Esophagus squamous epithelium (tissue), 5 donors: ENCODE measurements at regions not wholly inside any gene's neighbourhood (a gene's known extent, or its start where the extent isn't known, plus 50 kb on each side); places are given as distances from the start of the nearest gene placed in this dataset.

ENCODE experiments used
- DNase-seq: peaks from one replicate; lab custom pipeline; 2025; lab: John Stamatoyannopoulos, UW
- H3K27ac ChIP-seq, 4 donors: fragments of 200-600 bp; sonication (generic); one replicate each; pipeline ENCODE4 v1.5.1; 2016 to 2019; ENCODE audit warnings: mild to moderate bottlenecking in 1 of 4
- H3K27me3 ChIP-seq, 4 donors: fragments of 200-600 bp; sonication (generic); 1 replicate in 3 of 4; 2 replicates in 1 of 4; pipeline versions ENCODE4 v1.5.1 to v1.6.0; 2017 to 2021; ENCODE audit warnings: antibody characterized with exemption in 1 of 4
- H3K36me3 ChIP-seq, 3 donors: fragments of 200-600 bp; sonication (generic); one replicate each; pipeline ENCODE4 v1.5.1; 2016 to 2019
- H3K4me1 ChIP-seq, 3 donors: fragments of 200-600 bp; sonication (generic); one replicate each; pipeline ENCODE4 v1.5.1; 2017 to 2019
- H3K4me3 ChIP-seq, 4 donors: fragments of 200-600 bp; sonication (generic); 1 replicate in 3 of 4; 2 replicates in 1 of 4; pipeline ENCODE4 v1.5.1; 2016 to 2019; ENCODE audit warnings: mild to moderate bottlenecking in 2 of 4, moderate library complexity in 1 of 4
- H3K9me3 ChIP-seq, 3 donors: fragments of 200-600 bp; sonication (generic); one replicate each; pipeline ENCODE4 v1.5.1; 2016 to 2019
- POLR2A ChIP-seq, 4 donors: fragments of 450-650 bp; IDR thresholded peaks; one replicate each; pipeline ENCODE4 v1.6.1; 2017; ENCODE audit warnings: antibody characterized with exemption in 4 of 4, mild to moderate bottlenecking in 4 of 4, moderate library complexity in 3 of 4
- WGBS, 2 donors: methylation state at CpG; one replicate each; pipeline ENCODE4 v1.1.5; 2018; 5-methylcytosine and 5-hydroxymethylcytosine counted together
- intact Hi-C: fragments of 100-400 bp; cut with DNase I; formaldehyde crosslinking; loops from one replicate; pipeline ENCODE4 v1.15.0; 2022
- TF ChIP-seq, protein P1 (sequence below), 6 experiments: fragments of 450-650 bp in 4 of 6; fragments of 200-600 bp in 2 of 6; sonication (generic) in 2 of 6; IDR thresholded peaks; one replicate each; pipeline ENCODE4 v1.5.1; 2016 to 2019; ENCODE audit warnings: antibody characterized with exemption in 6 of 6, mild to moderate bottlenecking in 4 of 6, moderate library complexity in 4 of 6
- donor health status: DM: yes; HTN: yes; CAD: no.

- 75 to 86% methylated on average over 2 of the region's 4 CpGs for WGBS, 2 donors
- Histone ChIP-seq H3K27me3 (no peaks in the 10 kb centered on the region), H3K9me3 (no peaks in the 10 kb centered on the region), H3K4me1 (no peaks in the 10 kb centered on the region), H3K36me3 (no peaks in the 10 kb centered on the region), H3K27ac (no peak overlapping the region), H3K4me3 (no peak overlapping the region)
- intact Hi-C loops, result no loop called here
- TF ChIP-seq, protein P1, sequence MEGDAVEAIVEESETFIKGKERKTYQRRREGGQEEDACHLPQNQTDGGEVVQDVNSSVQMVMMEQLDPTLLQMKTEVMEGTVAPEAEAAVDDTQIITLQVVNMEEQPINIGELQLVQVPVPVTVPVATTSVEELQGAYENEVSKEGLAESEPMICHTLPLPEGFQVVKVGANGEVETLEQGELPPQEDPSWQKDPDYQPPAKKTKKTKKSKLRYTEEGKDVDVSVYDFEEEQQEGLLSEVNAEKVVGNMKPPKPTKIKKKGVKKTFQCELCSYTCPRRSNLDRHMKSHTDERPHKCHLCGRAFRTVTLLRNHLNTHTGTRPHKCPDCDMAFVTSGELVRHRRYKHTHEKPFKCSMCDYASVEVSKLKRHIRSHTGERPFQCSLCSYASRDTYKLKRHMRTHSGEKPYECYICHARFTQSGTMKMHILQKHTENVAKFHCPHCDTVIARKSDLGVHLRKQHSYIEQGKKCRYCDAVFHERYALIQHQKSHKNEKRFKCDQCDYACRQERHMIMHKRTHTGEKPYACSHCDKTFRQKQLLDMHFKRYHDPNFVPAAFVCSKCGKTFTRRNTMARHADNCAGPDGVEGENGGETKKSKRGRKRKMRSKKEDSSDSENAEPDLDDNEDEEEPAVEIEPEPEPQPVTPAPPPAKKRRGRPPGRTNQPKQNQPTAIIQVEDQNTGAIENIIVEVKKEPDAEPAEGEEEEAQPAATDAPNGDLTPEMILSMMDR (IDR thresholded peaks at IDR 0.05), result no peak
- no peak for TF ChIP-seq POLR2A (IDR thresholded peaks at IDR 0.05)
- DNase-seq, result no peak
These were observed 404.7 kb downstream of the BCL11A start for GRCh38 chr2:60148716-60149115.

DNA sequence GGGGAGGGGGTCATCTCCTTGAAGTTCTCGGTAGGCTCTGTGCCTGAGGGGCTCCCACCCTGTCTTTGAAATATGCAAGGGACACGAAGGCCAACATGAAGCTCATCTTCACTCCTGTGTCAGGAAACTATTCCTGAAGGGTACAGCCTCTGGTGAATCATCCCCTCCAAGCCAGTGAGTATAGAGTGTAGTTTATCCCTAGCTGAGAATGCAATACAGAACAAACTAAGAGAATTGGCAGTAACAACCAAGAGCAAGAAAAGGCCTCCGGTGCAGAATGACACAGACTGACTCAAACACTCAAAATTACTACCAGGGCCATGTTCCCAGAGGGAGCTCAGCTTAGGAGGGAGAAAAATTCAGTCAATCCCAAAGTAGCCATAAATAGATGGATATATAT is 413.3 kb downstream of the BCL11A start:
- Histone ChIP-seq H3K36me3 (no peaks in the 10 kb centered on the region), H3K27me3 (no peaks in the 10 kb centered on the region), H3K9me3 (peaks cover 0 to 12% (median 9%) of the 10 kb centered on the region in 3 donors), H3K27ac (peak overlapping the region in 2 of 4 donors; percentile 30 to 34), H3K4me3 (no peak overlapping the region), H3K4me1 (peaks cover 0 to 13% (median 0%) of the 10 kb centered on the region in 3 donors)
- intact Hi-C loops, result no loop called here
- TF ChIP-seq POLR2A (IDR thresholded peaks at IDR 0.05), result no peak
- TF ChIP-seq, protein P1 (IDR thresholded peaks at IDR 0.05), result no peak
- 25 to 48% methylated on average over 2 to 3 of the region's 3 CpGs for WGBS, 2 donors
- DNase-seq, result no peak

GRCh38 chr2:60136913-60137312 is 416.5 kb downstream of the BCL11A start:
- no peak overlapping the region for H3K27ac ChIP-seq
- peaks cover 0 to 13% (median 0%) of the 10 kb centered on the region in 3 donors for H3K4me1 ChIP-seq
- no peaks in the 10 kb centered on the region for H3K27me3 ChIP-seq
- peaks cover 0 to 19% (median 9%) of the 10 kb centered on the region in 3 donors for H3K9me3 ChIP-seq
- 94 to 95% methylated on average over 2 of the region's 2 CpGs for WGBS, 2 donors
- DNase-seq, result no peak
- intact Hi-C loops, result no loop called here
- no peak for TF ChIP-seq POLR2A (IDR thresholded peaks at IDR 0.05)
- TF ChIP-seq, protein P1 (IDR thresholded peaks at IDR 0.05), result no peak
- H3K36me3 ChIP-seq, result no peaks in the 10 kb centered on the region
- H3K4me3 ChIP-seq, result no peak overlapping the region

- intact Hi-C loops, result no loop called here
- 87 to 95% methylated on average over 2 of the region's 2 CpGs for WGBS, 2 donors
- DNase-seq, result no peak
These were observed 426.3 kb downstream of the BCL11A start for GRCh38 chr2:60127191-60127590.

GRCh38 chr2:60125611-60126426 is 427.6 kb downstream of the BCL11A start:
- WGBS, 2 donors, result 56 to 69% methylated on average over 7 to 8 of the region's 8 CpGs
- no peak for DNase-seq
- peaks cover 0 to 12% (median 0%) of the 10 kb centered on the region in 3 donors for H3K9me3 ChIP-seq
- TF ChIP-seq, protein P1 (IDR thresholded peaks at IDR 0.05), result no peak
- TF ChIP-seq POLR2A (IDR thresholded peaks at IDR 0.05), result no peak
- no peaks in the 10 kb centered on the region for H3K36me3 ChIP-seq
- H3K4me3 ChIP-seq, result no peak overlapping the region
- H3K27ac ChIP-seq, result no peak overlapping the region
- no peaks in the 10 kb centered on the region for H3K4me1 ChIP-seq
- no peaks in the 10 kb centered on the region for H3K27me3 ChIP-seq
- intact Hi-C loops, result no loop called here

More at GRCh38 chr2:60127191-60127590, 426.3 kb downstream of the BCL11A start:
- H3K4me1 ChIP-seq, result no peaks in the 10 kb centered on the region
- H3K36me3 ChIP-seq, result no peaks in the 10 kb centered on the region
- H3K4me3 ChIP-seq, result no peak overlapping the region
- no peaks in the 10 kb centered on the region for H3K27me3 ChIP-seq
- TF ChIP-seq, protein P1 (IDR thresholded peaks at IDR 0.05), result no peak
- TF ChIP-seq POLR2A (IDR thresholded peaks at IDR 0.05), result no peak
- peaks cover 0 to 12% (median 0%) of the 10 kb centered on the region in 3 donors for H3K9me3 ChIP-seq
- H3K27ac ChIP-seq, result no peak overlapping the region
